Prostate gland (tissue), 2 donors: ENCODE measurements at regions not wholly inside any gene's neighbourhood (a gene's known extent, or its start where the extent isn't known, plus 50 kb on each side); places are given as distances from the start of the nearest gene placed in this dataset.

Experiments
- CTCF ChIP-seq, 4 experiments: fragments of 200-600 bp in 2 of 4; fragments of 450-650 bp in 2 of 4; sonication (generic) in 2 of 4; IDR thresholded peaks; 1 replicate in 3 of 4; 2 replicates in 1 of 4; pipeline ENCODE4 v1.5.1; 2016 to 2019; ENCODE audit warnings: antibody characterized with exemption in 4 of 4, mild to moderate bottlenecking in 2 of 4, moderate library complexity in 2 of 4
- POLR2A ChIP-seq: fragments of 450-650 bp; IDR thresholded peaks from one replicate; pipeline ENCODE4 v1.6.1; 2016; ENCODE audit warnings: antibody characterized with exemption, mild to moderate bottlenecking

- TF ChIP-seq CTCF (IDR thresholded peaks at IDR 0.05) = no peak
- no peak for TF ChIP-seq POLR2A
Observed at GRCh38 chr4:3699261-3699660, 66.9 kb upstream of the ADRA2C start.
